ENCODE measurements at regions not wholly inside any gene's neighbourhood (a gene's known extent, or its start where the extent isn't known, plus 50 kb on each side); places are given as distances from the start of the nearest gene placed in this dataset.

GRCh38 chr4:155522201-155522600, 144.4 kb upstream of the GUCY1A1 start:
- DNase-seq (ENCODE audit: low read depth) = no peak

- no peak for DNase-seq (ENCODE audit: low read depth)
Measured at GRCh38 chr4:155521382-155521781, 144.6 kb upstream of the MAP9 start.

GRCh38 chr4:155515444-155516075, 138.8 kb upstream of the MAP9 start:
- DNase-seq (ENCODE audit: low read depth) = no peak

- no peak for DNase-seq (ENCODE audit: low read depth)
Measured at GRCh38 chr4:155514628-155515027, 137.9 kb upstream of the MAP9 start.

- no peak for DNase-seq (ENCODE audit: low read depth)
Measured at GRCh38 chr4:155512817-155513216, 136.1 kb upstream of the MAP9 start.

GRCh38 chr4:155512046-155512445, 135.3 kb upstream of the MAP9 start:
- no peak for DNase-seq (ENCODE audit: low read depth)

GRCh38 chr4:155510771-155511170, 134.0 kb upstream of the MAP9 start:
- DNase-seq (ENCODE audit: low read depth) = no peak

- no peak for DNase-seq (ENCODE audit: low read depth)
Measured at GRCh38 chr4:155509555-155509954, 132.8 kb upstream of the MAP9 start.

- DNase-seq (ENCODE audit: low read depth) = no peak
Measured at GRCh38 chr4:155506745-155507144, 130.0 kb upstream of the MAP9 start.

GRCh38 chr4:155505321-155505720, 128.6 kb upstream of the MAP9 start:
- no peak for DNase-seq (ENCODE audit: low read depth)

- no peak for DNase-seq (ENCODE audit: low read depth)
Measured at GRCh38 chr4:155497306-155497705, 120.5 kb upstream of the MAP9 start.

GRCh38 chr4:155496294-155496626, 119.5 kb upstream of the MAP9 start:
- no peak for DNase-seq (ENCODE audit: low read depth)

- DNase-seq (ENCODE audit: low read depth) = no peak
Measured at GRCh38 chr4:155495572-155496293, 119.0 kb upstream of the MAP9 start.

- DNase-seq (ENCODE audit: low read depth) = no peak
Measured at GRCh38 chr4:155494037-155494718, 117.4 kb upstream of the MAP9 start.

GRCh38 chr4:155491336-155492120, 114.8 kb upstream of the MAP9 start:
- DNase-seq (ENCODE audit: low read depth) = no peak

GRCh38 chr4:155489271-155489670, 112.5 kb upstream of the MAP9 start:
- DNase-seq (ENCODE audit: low read depth) = no peak

GRCh38 chr4:155488691-155489090, 111.9 kb upstream of the MAP9 start:
- DNase-seq (ENCODE audit: low read depth) = no peak

- no peak for DNase-seq (ENCODE audit: low read depth)
Measured at GRCh38 chr4:155487210-155487609, 110.4 kb upstream of the MAP9 start.

GRCh38 chr4:155481150-155481549, 104.4 kb upstream of the MAP9 start:
- DNase-seq (ENCODE audit: low read depth) = no peak

GRCh38 chr4:155479835-155480234, 103.1 kb upstream of the MAP9 start:
- DNase-seq (ENCODE audit: low read depth) = no peak

- DNase-seq (ENCODE audit: low read depth) = no peak
Measured at GRCh38 chr4:155478336-155478835, 101.6 kb upstream of the MAP9 start.

- DNase-seq (ENCODE audit: low read depth) = no peak
Measured at GRCh38 chr4:155474758-155475157, 98.0 kb upstream of the MAP9 start.

Measured in HT1080 (cell line).